B cell (primary cell): ENCODE measurements at regions not wholly inside any gene's neighbourhood (a gene's known extent, or its start where the extent isn't known, plus 50 kb on each side); places are given as distances from the start of the nearest gene placed in this dataset.

Experiments
- ATAC-seq: fragments of 200-7000 bp; cut with Tn5 transposase; one replicate; pipeline ENCODE4 v1.10.0; 2021; ENCODE audit warnings: low read depth, mild to moderate bottlenecking, moderate number of reproducible peaks, moderate library complexity
- CTCF ChIA-PET: fragments of 350-600 bp; sonication (Branson Sonifier 250); formaldehyde crosslinking; loops from one replicate; lab custom pipeline; 2021; ENCODE audit warnings: antibody characterized with exemption, inconsistent platforms; lab: Charles Lee
- POLR2A ChIA-PET: fragments of 350-600 bp; sonication (Branson Sonifier 250); formaldehyde crosslinking; loops from one replicate; lab custom pipeline; 2021; ENCODE audit warnings: antibody characterized with exemption; lab: Charles Lee
- DNase-seq: peaks from one replicate; pipeline ENCODE4 v3.0.0; 2013
- H2AFZ ChIP-seq: 2 replicates; pipeline ENCODE4 v1.6.1; 2012; ENCODE audit warnings: mild to moderate bottlenecking, low read depth, low read length; ENCODE audit not compliant: insufficient read depth, poor library complexity, severe bottlenecking
- H3K27ac ChIP-seq, 2 donors: 1 replicate in 1 of 2; 2 replicates in 1 of 2; pipeline ENCODE4 v1.5.1; 2012 to 2013; ENCODE audit warnings: low read length in 2 of 2, mild to moderate bottlenecking in 2 of 2, moderate library complexity in 1 of 2
- H3K27me3 ChIP-seq, 4 experiments: fragments of 200-600 bp in 1 of 4; sonication (generic) in 1 of 4; replicated peaks in 1 of 4; 1 replicate in 2 of 4; 2 replicates in 2 of 4; pipeline versions ENCODE4 v1.6.1 to v1.7.0; 2013 to 2016; ENCODE audit warnings: low read length in 3 of 4, mild to moderate bottlenecking in 2 of 4, mixed read lengths in 1 of 4, moderate library complexity in 1 of 4; ENCODE audit not compliant: insufficient read depth in 4 of 4, control insufficient read depth in 3 of 4; ENCODE audit errors: control extremely low read depth in 1 of 4
- H3K36me3 ChIP-seq, 2 experiments: replicated peaks in 1 of 2; 1 replicate in 1 of 2; 2 replicates in 1 of 2; pipeline versions ENCODE4 v1.6.1 to v1.7.1; 2013; ENCODE audit warnings: low read length in 1 of 2; ENCODE audit not compliant: insufficient read depth in 2 of 2, control insufficient read depth in 1 of 2; ENCODE audit errors: control extremely low read depth in 1 of 2, extremely low read depth in 1 of 2
- H3K4me1 ChIP-seq, 2 donors: fragments of 200-600 bp in 1 of 2; sonication (generic) in 1 of 2; 1 replicate in 1 of 2; 2 replicates in 1 of 2; pipeline versions ENCODE4 v1.5.1 to v1.6.1; 2013 to 2017; ENCODE audit warnings: low read length in 2 of 2; ENCODE audit not compliant: control insufficient read depth in 2 of 2, insufficient read depth in 2 of 2
- H3K4me2 ChIP-seq: replicated peaks from 2 replicates; pipeline ENCODE3; 2012; ENCODE audit warnings: mild to moderate bottlenecking, low read depth, low read length; ENCODE audit not compliant: poor library complexity, severe bottlenecking
- H3K4me3 ChIP-seq, 5 experiments: fragments of 200-600 bp in 1 of 5; sonication (generic) in 1 of 5; 1 replicate in 3 of 5; 2 replicates in 2 of 5; pipeline versions ENCODE4 v1.5.1 to v1.7.0; 2011 to 2016; ENCODE audit warnings: low read length in 4 of 5, mild to moderate bottlenecking in 4 of 5, low read depth in 2 of 5, control low read depth in 1 of 5, moderate library complexity in 1 of 5; ENCODE audit not compliant: insufficient read depth in 1 of 5; ENCODE audit errors: control extremely low read depth in 1 of 5, extremely low read depth in 1 of 5
- H3K79me2 ChIP-seq: fragments of 200-600 bp; sonication (generic); one replicate; pipeline ENCODE4 v1.6.0; 2016; ENCODE audit warnings: low read length; ENCODE audit not compliant: control insufficient read depth, insufficient read depth
- H3K9ac ChIP-seq: fragments of 200-600 bp; sonication (generic); 2 replicates; pipeline ENCODE4 v1.6.1; 2017; ENCODE audit warnings: mild to moderate bottlenecking, low read length, moderate library complexity
- H3K9me3 ChIP-seq, 3 donors: one replicate each; pipeline versions ENCODE4 v1.6.1 to v1.7.1; 2013; ENCODE audit warnings: low read length in 2 of 3; ENCODE audit not compliant: control insufficient read depth in 2 of 3, insufficient read depth in 1 of 3; ENCODE audit errors: control extremely low read depth in 1 of 3
- H4K20me1 ChIP-seq: 2 replicates; pipeline ENCODE4 v1.6.0; 2012; ENCODE audit warnings: mild to moderate bottlenecking, low read length; ENCODE audit not compliant: insufficient read depth, control insufficient read depth, poor library complexity, severe bottlenecking
- H3K27ac Mint-ChIP-seq: one replicate; pipeline ENCODE4 v1.8.0; 2021; ENCODE audit warnings: mixed read lengths
- H3K27me3 Mint-ChIP-seq: one replicate; pipeline ENCODE4 v1.8.0; 2021; ENCODE audit warnings: mixed read lengths
- H3K4me1 Mint-ChIP-seq: one replicate; pipeline ENCODE4 v1.8.0; 2021; ENCODE audit warnings: mixed read lengths
- H3K4me3 Mint-ChIP-seq: one replicate; pipeline ENCODE4 v1.8.0; 2021; ENCODE audit warnings: mixed read lengths
- H3K9me3 Mint-ChIP-seq: one replicate; pipeline ENCODE4 v1.8.0; 2022; ENCODE audit warnings: mixed read lengths; ENCODE audit not compliant: insufficient read depth
- EZH2 ChIP-seq: IDR thresholded peaks from 2 replicates; pipeline ENCODE4 v1.6.1; 2012; ENCODE audit warnings: borderline replicate concordance, low read depth, mild to moderate bottlenecking, moderate library complexity, low read length; ENCODE audit not compliant: insufficient read depth, poor library complexity, severe bottlenecking
- WGBS: methylation state at CpG from one replicate; pipeline ENCODE4 v1.1.5; 2013; ENCODE audit warnings: missing lambda C conversion rate; ENCODE audit not compliant: insufficient coverage; 5-methylcytosine and 5-hydroxymethylcytosine counted together
- intact Hi-C: fragments of 100-400 bp; cut with micrococcal nuclease; formaldehyde crosslinking; loops from one replicate; pipeline ENCODE4 v1.10.0; 2022
- TF ChIP-seq, protein P1 (sequence below): fragments of 200-600 bp; IDR thresholded peaks from one replicate; pipeline ENCODE4 v1.8.0; 2022; ENCODE audit warnings: antibody characterized with exemption, mild to moderate bottlenecking

DNA sequence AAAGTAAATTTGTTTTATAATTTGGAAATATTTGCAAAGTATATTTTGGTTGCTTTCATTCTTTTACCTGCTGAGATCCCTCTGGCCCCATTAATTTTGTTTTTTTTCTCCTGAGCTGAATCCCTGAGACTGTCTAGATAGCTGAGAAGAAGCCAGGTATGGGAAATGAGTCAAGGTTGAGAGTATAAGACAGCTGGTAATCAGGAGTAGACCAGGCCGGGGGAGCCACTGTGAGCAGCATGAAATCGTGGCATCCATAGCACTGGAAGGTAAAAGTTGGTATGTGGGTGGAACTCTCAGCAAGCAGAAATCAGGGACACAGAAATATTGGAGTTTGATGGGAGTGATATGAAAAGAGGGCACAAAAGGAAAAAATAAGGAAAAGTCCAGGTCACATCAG, 164.5 kb downstream of the FHIP1A start:
- Mint-ChIP-seq H3K27ac (no peak overlapping the region), H3K27me3 (peaks cover 12% of the 10 kb centered on the region), H3K9me3 (no peaks in the 10 kb centered on the region), H3K4me1 (no peaks in the 10 kb centered on the region), H3K4me3 (no peak overlapping the region)
- CTCF ChIA-PET, result no interaction called here
- WGBS, result 86% methylated on average over 2 of the region's 2 CpGs
- intact Hi-C loops, result no loop called here
- Histone ChIP-seq H3K27me3 (peaks cover 0 to 5% (median 0%) of the 10 kb centered on the region in 4 experiments), H2AFZ (no peak overlapping the region), H3K36me3 (no peaks in the 10 kb centered on the region), H4K20me1 (no peaks in the 10 kb centered on the region), H3K9me3 (no peaks in the 10 kb centered on the region), H3K79me2 (no peaks in the 10 kb centered on the region), H3K4me3 (no peak overlapping the region), H3K27ac (no peak overlapping the region), H3K9ac (no peak overlapping the region), H3K4me2 (no peak overlapping the region), H3K4me1 (no peaks in the 10 kb centered on the region)
- POLR2A ChIA-PET, result no interaction called here
- DNase-seq, result no peak
- TF ChIP-seq, protein P1, sequence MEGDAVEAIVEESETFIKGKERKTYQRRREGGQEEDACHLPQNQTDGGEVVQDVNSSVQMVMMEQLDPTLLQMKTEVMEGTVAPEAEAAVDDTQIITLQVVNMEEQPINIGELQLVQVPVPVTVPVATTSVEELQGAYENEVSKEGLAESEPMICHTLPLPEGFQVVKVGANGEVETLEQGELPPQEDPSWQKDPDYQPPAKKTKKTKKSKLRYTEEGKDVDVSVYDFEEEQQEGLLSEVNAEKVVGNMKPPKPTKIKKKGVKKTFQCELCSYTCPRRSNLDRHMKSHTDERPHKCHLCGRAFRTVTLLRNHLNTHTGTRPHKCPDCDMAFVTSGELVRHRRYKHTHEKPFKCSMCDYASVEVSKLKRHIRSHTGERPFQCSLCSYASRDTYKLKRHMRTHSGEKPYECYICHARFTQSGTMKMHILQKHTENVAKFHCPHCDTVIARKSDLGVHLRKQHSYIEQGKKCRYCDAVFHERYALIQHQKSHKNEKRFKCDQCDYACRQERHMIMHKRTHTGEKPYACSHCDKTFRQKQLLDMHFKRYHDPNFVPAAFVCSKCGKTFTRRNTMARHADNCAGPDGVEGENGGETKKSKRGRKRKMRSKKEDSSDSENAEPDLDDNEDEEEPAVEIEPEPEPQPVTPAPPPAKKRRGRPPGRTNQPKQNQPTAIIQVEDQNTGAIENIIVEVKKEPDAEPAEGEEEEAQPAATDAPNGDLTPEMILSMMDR, result no peak
- no peak for TF ChIP-seq EZH2
- ATAC-seq, result no peak

DNA sequence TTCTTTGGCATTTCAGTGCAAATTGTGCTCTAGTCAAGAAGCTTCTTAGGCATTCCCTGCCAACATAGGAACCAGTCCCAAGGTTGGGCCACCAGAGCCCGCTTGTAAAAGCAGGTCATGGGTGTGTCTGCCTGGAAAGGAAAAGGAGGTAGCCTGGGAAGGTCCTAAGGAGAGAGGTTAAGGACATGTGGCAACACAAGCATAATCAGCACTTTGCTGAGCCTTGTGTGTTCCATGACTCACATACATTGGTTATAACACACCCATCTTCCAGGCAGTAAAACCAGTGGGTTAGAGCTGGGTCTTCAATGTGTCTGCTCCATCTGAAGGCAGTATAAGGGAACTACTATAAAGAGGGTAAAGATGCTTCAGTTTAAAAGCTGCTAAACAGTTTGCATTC, 165.0 kb downstream of the FHIP1A start:
- no peak overlapping the region for H3K4me2 ChIP-seq
- no peaks in the 10 kb centered on the region for H3K4me1 ChIP-seq
- intact Hi-C loops, result no loop called here
- H3K36me3 ChIP-seq, result no peaks in the 10 kb centered on the region
- ChIA-PET POLR2A (no interaction called here), CTCF (no interaction called here)
- no peak for TF ChIP-seq EZH2
- TF ChIP-seq, protein P1, result no peak
- H3K27me3 ChIP-seq, result peaks cover 0 to 2% (median 0%) of the 10 kb centered on the region in 4 experiments
- no peak overlapping the region for H3K4me3 Mint-ChIP-seq
- peaks cover 7% of the 10 kb centered on the region for H3K27me3 Mint-ChIP-seq
- no peak overlapping the region for H3K4me3 ChIP-seq
- no peak for DNase-seq
- no peaks in the 10 kb centered on the region for H3K9me3 Mint-ChIP-seq
- no peak overlapping the region for H2AFZ ChIP-seq
- no peak for ATAC-seq
- no peaks in the 10 kb centered on the region for H3K79me2 ChIP-seq
- H3K4me1 Mint-ChIP-seq, result no peaks in the 10 kb centered on the region
- H4K20me1 ChIP-seq, result no peaks in the 10 kb centered on the region
- H3K9me3 ChIP-seq, result no peaks in the 10 kb centered on the region
- H3K27ac Mint-ChIP-seq, result no peak overlapping the region
- no peak overlapping the region for H3K9ac ChIP-seq
- no peak overlapping the region for H3K27ac ChIP-seq
- WGBS, result 100% methylated on average over 1 of the region's 1 CpG
